Uterus (tissue), 2 donors: ENCODE measurements at regions not wholly inside any gene's neighbourhood (a gene's known extent, or its start where the extent isn't known, plus 50 kb on each side); places are given as distances from the start of the nearest gene placed in this dataset.

Source experiments
- CTCF ChIP-seq, 4 experiments: fragments of 200-600 bp in 2 of 4; fragments of 450-650 bp in 2 of 4; sonication (generic) in 2 of 4; IDR thresholded peaks; one replicate each; pipeline ENCODE4 v1.5.1; 2016 to 2019; ENCODE audit warnings: antibody characterized with exemption in 4 of 4, mild to moderate bottlenecking in 2 of 4, moderate library complexity in 1 of 4
- POLR2A ChIP-seq, 2 donors: fragments of 450-650 bp; IDR thresholded peaks; one replicate each; pipeline ENCODE4 v1.6.1; 2016; ENCODE audit warnings: antibody characterized with exemption in 2 of 2, mild to moderate bottlenecking in 1 of 2, moderate library complexity in 1 of 2

- no peak for TF ChIP-seq POLR2A (IDR thresholded peaks at IDR 0.05)
- TF ChIP-seq CTCF (IDR thresholded peaks at IDR 0.05): no peak
Measured at GRCh38 chr21:23949493-23949892, 1657.8 kb downstream of the MRPL39 start.
